SK-N-SH (cell line): ENCODE measurements at regions not wholly inside any gene's neighbourhood (a gene's known extent, or its start where the extent isn't known, plus 50 kb on each side); places are given as distances from the start of the nearest gene placed in this dataset.

Experiments used
- CTCF ChIA-PET: fragments of 300-600, 350-600 bp; formaldehyde crosslinking; extraction: SDS; loops from one replicate; lab custom pipeline; 2021; lab: Yijun Ruan, JAX
- POLR2A ChIA-PET: fragments of 350-600 bp; sonication (Branson Sonifier 250); formaldehyde crosslinking; extraction: SDS; loops from one replicate; lab custom pipeline; 2020; ENCODE audit warnings: antibody characterized with exemption, inconsistent platforms; lab: Yijun Ruan, JAX
- DNase-seq: peaks from one replicate; pipeline ENCODE4 v3.0.0; 2012
- H2AFZ ChIP-seq: fragments of 200-600 bp; sonication (generic); 2 replicates; pipeline ENCODE4 v1.8.1; 2016; ENCODE audit warnings: antibody characterized with exemption, mild to moderate bottlenecking, low read depth
- H3F3A ChIP-seq: fragments of 200-600 bp; sonication (generic); replicated peaks from 2 replicates; pipeline ENCODE3; 2016; ENCODE audit warnings: antibody characterized with exemption, mild to moderate bottlenecking; ENCODE audit not compliant: insufficient read depth
- H3K27ac ChIP-seq, 2 experiments: fragments of 200-500 bp in 1 of 2; fragments of 200-600 bp in 1 of 2; sonication (Bioruptor generic) in 1 of 2; sonication (generic), shearing (Covaris generic) in 1 of 2; 2 replicates each; pipeline versions ENCODE4 v1.5.1 to v1.6.1; 2014 to 2016; ENCODE audit warnings: low read depth in 2 of 2, inconsistent platforms in 1 of 2, low read length in 1 of 2, mild to moderate bottlenecking in 1 of 2, mixed read lengths in 1 of 2
- H3K27me3 ChIP-seq: fragments of 200-600 bp; sonication (generic), shearing (Covaris generic); 2 replicates; pipeline ENCODE4 v1.6.1; 2016; ENCODE audit warnings: mixed run types; ENCODE audit not compliant: insufficient read depth
- H3K36me3 ChIP-seq, 2 experiments: fragments of 200-500 bp in 1 of 2; fragments of 200-600 bp in 1 of 2; sonication (Bioruptor generic) in 1 of 2; sonication (generic) in 1 of 2; replicated peaks in 1 of 2; 2 replicates each; pipeline versions ENCODE3 to v1.5.1; 2014 to 2016; ENCODE audit warnings: low read length in 1 of 2, mild to moderate bottlenecking in 1 of 2; ENCODE audit not compliant: insufficient read depth in 2 of 2, control insufficient read depth in 1 of 2
- H3K4me1 ChIP-seq, 2 experiments: fragments of 200-500 bp in 1 of 2; fragments of 200-600 bp in 1 of 2; sonication (Bioruptor generic) in 1 of 2; sonication (generic), shearing (Covaris generic) in 1 of 2; 2 replicates each; pipeline versions ENCODE4 v1.5.1 to v1.6.1; 2014 to 2016; ENCODE audit warnings: low read depth in 1 of 2, low read length in 1 of 2, mixed run types in 1 of 2; ENCODE audit not compliant: insufficient read depth in 2 of 2, control insufficient read depth in 1 of 2
- H3K4me2 ChIP-seq: fragments of 200-600 bp; sonication (generic), shearing (Covaris generic); 2 replicates; pipeline ENCODE4 v1.6.1; 2017; ENCODE audit warnings: mixed run types
- H3K4me3 ChIP-seq, 2 experiments: fragments of 200-500 bp in 1 of 2; fragments of 200-600 bp in 1 of 2; sonication (Bioruptor generic) in 1 of 2; sonication (generic), shearing (Covaris generic) in 1 of 2; 2 replicates each; pipeline versions ENCODE4 v1.5.1 to v1.8.1; 2014 to 2016; ENCODE audit warnings: low read depth in 2 of 2, inconsistent platforms in 1 of 2, low read length in 1 of 2, mild to moderate bottlenecking in 1 of 2, mixed read lengths in 1 of 2, moderate library complexity in 1 of 2
- H3K79me2 ChIP-seq: fragments of 200-600 bp; sonication (generic); 2 replicates; pipeline ENCODE4 v1.8.1; 2017; ENCODE audit warnings: mild to moderate bottlenecking; ENCODE audit not compliant: insufficient read depth
- H3K9ac ChIP-seq: fragments of 200-600 bp; sonication (generic); 2 replicates; pipeline ENCODE4 v1.6.1; 2017; ENCODE audit warnings: mixed run types
- H3K9me2 ChIP-seq: fragments of 200-600 bp; sonication (generic); 2 replicates; pipeline ENCODE4 v1.6.1; 2017; ENCODE audit warnings: mixed run types
- H3K9me3 ChIP-seq: fragments of 200-600 bp; sonication (generic); 2 replicates; pipeline ENCODE4 v1.6.1; 2017; ENCODE audit warnings: mixed run types, mild to moderate bottlenecking, moderate library complexity
- H4K20me1 ChIP-seq: fragments of 200-600 bp; sonication (generic); 2 replicates; pipeline ENCODE4 v1.6.1; 2017; ENCODE audit warnings: mild to moderate bottlenecking, mixed run types; ENCODE audit not compliant: insufficient read depth
- CHD2 ChIP-seq: fragments of 150-350 bp; IDR thresholded peaks from 2 replicates; pipeline ENCODE4 v1.6.1; 2018; ENCODE audit warnings: low read length; ENCODE audit not compliant: partially characterized antibody
- EP300 ChIP-seq, 2 experiments: IDR thresholded peaks; 2 replicates each; pipeline versions ENCODE4 v1.4.0 to v1.6.1; 2012; ENCODE audit warnings: borderline replicate concordance in 1 of 2, low read depth in 1 of 2, low read length in 1 of 2
- EZH2phosphoT487 ChIP-seq: fragments of 200-600 bp; sonication (generic); IDR thresholded peaks from 2 replicates; pipeline ENCODE4 v1.6.1; 2017; ENCODE audit warnings: low read depth, mixed run types, mild to moderate bottlenecking, antibody characterized with exemption, moderate library complexity, borderline replicate concordance
- FOXJ3 ChIP-seq: sonication (generic); formaldehyde crosslinking; IDR thresholded peaks from 2 replicates; pipeline ENCODE4 v1.5.1; 2020; ENCODE audit warnings: mild to moderate bottlenecking, missing genetic modification reagents
- FOXM1 ChIP-seq: IDR thresholded peaks from 2 replicates; pipeline ENCODE4 v1.4.0; 2012; ENCODE audit warnings: low read depth, mild to moderate bottlenecking
- GATA2 ChIP-seq: sonication (generic); formaldehyde crosslinking; IDR thresholded peaks from 2 replicates; pipeline ENCODE4 v1.5.0; 2020; ENCODE audit warnings: mild to moderate bottlenecking, missing genetic modification reagents
- MEF2A ChIP-seq: IDR thresholded peaks from 2 replicates; pipeline ENCODE4 v1.4.0; 2012; ENCODE audit warnings: low read depth, borderline replicate concordance
- MXI1 ChIP-seq: IDR thresholded peaks from 2 replicates; pipeline ENCODE4 v1.6.1; 2012; ENCODE audit warnings: mild to moderate bottlenecking, low read depth, low read length, improper control_type of control experiment
- NFIC ChIP-seq: IDR thresholded peaks from 2 replicates; pipeline ENCODE4 v1.4.0; 2012; ENCODE audit warnings: borderline replicate concordance
- POLR2AphosphoS5 ChIP-seq: IDR thresholded peaks from 2 replicates; pipeline ENCODE4 v1.6.1; 2012; ENCODE audit warnings: low read depth, low read length
- RAD21 ChIP-seq: IDR thresholded peaks from 2 replicates; pipeline ENCODE4 v1.6.1; 2012; ENCODE audit warnings: mild to moderate bottlenecking, low read length
- REST ChIP-seq: IDR thresholded peaks from 2 replicates; pipeline ENCODE4 v1.6.1; 2012; ENCODE audit warnings: mild to moderate bottlenecking, low read depth, low read length, moderate library complexity
- RFX5 ChIP-seq: IDR thresholded peaks from 2 replicates; pipeline ENCODE4 v1.6.1; 2012; ENCODE audit warnings: mild to moderate bottlenecking, improper control_type of control experiment, low read length
- RXRA ChIP-seq: IDR thresholded peaks from 2 replicates; pipeline ENCODE4 v1.4.0; 2012; ENCODE audit warnings: low read depth, mild to moderate bottlenecking, borderline replicate concordance
- TAF1 ChIP-seq: IDR thresholded peaks from 2 replicates; pipeline ENCODE4 v1.6.1; 2012; ENCODE audit warnings: low read depth, mild to moderate bottlenecking, low read length, moderate library complexity, borderline replicate concordance
- TCF12 ChIP-seq: IDR thresholded peaks from 2 replicates; pipeline ENCODE4 v1.4.0; 2012
- TEAD4 ChIP-seq: IDR thresholded peaks from 2 replicates; pipeline ENCODE4 v1.4.0; 2012; ENCODE audit warnings: mild to moderate bottlenecking, borderline replicate concordance; ENCODE audit not compliant: insufficient read depth
- USF1 ChIP-seq: IDR thresholded peaks from 2 replicates; pipeline ENCODE4 v1.4.0; 2012; ENCODE audit warnings: low read depth, borderline replicate concordance
- YY1 ChIP-seq: IDR thresholded peaks from 2 replicates; pipeline ENCODE4 v1.4.0; 2012; ENCODE audit warnings: low read depth, mild to moderate bottlenecking
- ZBTB33 ChIP-seq: IDR thresholded peaks from 2 replicates; pipeline ENCODE4 v1.4.0; 2012; ENCODE audit warnings: low read depth, borderline replicate concordance

- no peaks in the 10 kb centered on the region for H3K9me2 ChIP-seq
- no peaks in the 10 kb centered on the region for H3K4me1 ChIP-seq
- H3K27me3 ChIP-seq = no peaks in the 10 kb centered on the region
- no peaks in the 10 kb centered on the region; the same call in 1 of the 2 replicates for H3K9me3 ChIP-seq
- peaks cover 5% of the 10 kb centered on the region for H3F3A ChIP-seq
- no peaks in the 10 kb centered on the region for H4K20me1 ChIP-seq
- no peak overlapping the region for H3K27ac ChIP-seq
- no peak overlapping the region for H3K4me3 ChIP-seq
- H3K9ac ChIP-seq = no peak overlapping the region
- ChIA-PET CTCF (no interaction called here), POLR2A (no interaction called here)
- TF ChIP-seq POLR2AphosphoS5 = no peak
- TF ChIP-seq MXI1 = no peak
- no peak for TF ChIP-seq GATA2 (CRISPR knock-in tag)
- no peak for TF ChIP-seq RFX5
- no peak for TF ChIP-seq MEF2A
- TF ChIP-seq FOXJ3 (CRISPR knock-in tag) = no peak
- TF ChIP-seq ZBTB33 = no peak
- TF ChIP-seq REST = no peak
- no peak for TF ChIP-seq CHD2
- TF ChIP-seq EP300 (IDR thresholded peaks at IDR 0.05; ENCODE audit: borderline replicate concordance in 1 of 2, low read depth in 1 of 2, low read length in 1 of 2) = no peak
- TF ChIP-seq TCF12 = no peak
- TF ChIP-seq NFIC = no peak
- TF ChIP-seq RAD21 = no peak
- no peak for TF ChIP-seq EZH2phosphoT487
- TF ChIP-seq TAF1 = no peak
- no peak for TF ChIP-seq USF1
- no peak for TF ChIP-seq TEAD4
- no peak for TF ChIP-seq RXRA
- no peak for TF ChIP-seq YY1
- TF ChIP-seq FOXM1 = no peak
- DNase-seq = no peak
- H3K4me2 ChIP-seq = no peak overlapping the region
- no peaks in the 10 kb centered on the region for H3K36me3 ChIP-seq
- no peaks in the 10 kb centered on the region for H3K79me2 ChIP-seq
- H2AFZ ChIP-seq = no peak overlapping the region
Observed at GRCh38 chrX:148193759-148194158, 212.6 kb downstream of the FMR1NB start.
